Dendritic cell treated with granulocyte-macrophage colony-stimulating factor and Interleukin-4, amounts not matched to agents 40 ng/mL and 50 ng/mL, for 4 days (primary cell): ENCODE measurements at regions not wholly inside any gene's neighbourhood (a gene's known extent, or its start where the extent isn't known, plus 50 kb on each side); places are given as distances from the start of the nearest gene placed in this dataset.

Experiments used
- H3K27ac Mint-ChIP-seq: one replicate; pipeline ENCODE4 v1.8.0; 2022; ENCODE audit warnings: mild to moderate bottlenecking, mixed read lengths
- H3K27me3 Mint-ChIP-seq: one replicate; pipeline ENCODE4 v1.8.0; 2022; ENCODE audit warnings: mild to moderate bottlenecking, mixed read lengths
- H3K36me3 Mint-ChIP-seq: one replicate; pipeline ENCODE4 v1.8.0; 2022; ENCODE audit warnings: low read depth, mixed read lengths
- H3K4me1 Mint-ChIP-seq: one replicate; pipeline ENCODE4 v1.8.0; 2022; ENCODE audit warnings: low read depth, mixed read lengths
- H3K4me3 Mint-ChIP-seq: one replicate; pipeline ENCODE4 v1.8.0; 2022; ENCODE audit warnings: mild to moderate bottlenecking, moderate library complexity, mixed read lengths
- H3K9me3 Mint-ChIP-seq: one replicate; pipeline ENCODE4 v1.8.0; 2022; ENCODE audit warnings: mixed read lengths
- intact Hi-C: fragments of 100-400 bp; cut with micrococcal nuclease; formaldehyde crosslinking; loops from one replicate; pipeline ENCODE4 v1.15.0; 2022

GRCh38 chr5:57692582-57693487 is 210.2 kb upstream of the ACTBL2 start:
- Mint-ChIP-seq H3K9me3 (no peaks in the 10 kb centered on the region), H3K4me3 (no peak overlapping the region), H3K27me3 (no peaks in the 10 kb centered on the region), H3K36me3 (no peaks in the 10 kb centered on the region), H3K27ac (no peak overlapping the region), H3K4me1 (no peaks in the 10 kb centered on the region)
- intact Hi-C loops, result no loop called here

- intact Hi-C loops, result no loop called here
- Mint-ChIP-seq H3K9me3 (no peaks in the 10 kb centered on the region), H3K27ac (no peak overlapping the region), H3K27me3 (no peaks in the 10 kb centered on the region), H3K4me1 (no peaks in the 10 kb centered on the region), H3K36me3 (no peaks in the 10 kb centered on the region), H3K4me3 (no peak overlapping the region)
These were observed 208.1 kb upstream of the ACTBL2 start for GRCh38 chr5:57690724-57691123.

- Mint-ChIP-seq H3K27me3 (no peaks in the 10 kb centered on the region), H3K36me3 (no peaks in the 10 kb centered on the region), H3K27ac (no peak overlapping the region), H3K4me1 (no peaks in the 10 kb centered on the region), H3K9me3 (no peaks in the 10 kb centered on the region), H3K4me3 (no peak overlapping the region)
- intact Hi-C loops, result no loop called here
These were observed 205.0 kb upstream of the ACTBL2 start for GRCh38 chr5:57687596-57687995.

GRCh38 chr5:57685516-57686255 is 203.1 kb upstream of the ACTBL2 start:
- Mint-ChIP-seq H3K27ac (no peak overlapping the region), H3K27me3 (no peaks in the 10 kb centered on the region), H3K9me3 (no peaks in the 10 kb centered on the region), H3K4me1 (no peaks in the 10 kb centered on the region), H3K4me3 (no peak overlapping the region), H3K36me3 (no peaks in the 10 kb centered on the region)
- intact Hi-C loops, result no loop called here

- intact Hi-C loops, result no loop called here
- H3K27ac Mint-ChIP-seq, result no peak overlapping the region
- no peaks in the 10 kb centered on the region for H3K36me3 Mint-ChIP-seq
- H3K27me3 Mint-ChIP-seq, result no peaks in the 10 kb centered on the region
- H3K9me3 Mint-ChIP-seq, result no peaks in the 10 kb centered on the region
- H3K4me1 Mint-ChIP-seq, result no peaks in the 10 kb centered on the region
- no peak overlapping the region for H3K4me3 Mint-ChIP-seq
These were observed 201.7 kb upstream of the ACTBL2 start for GRCh38 chr5:57684299-57684702.

- no peak overlapping the region for H3K27ac Mint-ChIP-seq
- H3K9me3 Mint-ChIP-seq, result no peaks in the 10 kb centered on the region
- no peaks in the 10 kb centered on the region for H3K27me3 Mint-ChIP-seq
- intact Hi-C loops, result no loop called here
- H3K36me3 Mint-ChIP-seq, result no peaks in the 10 kb centered on the region
- H3K4me3 Mint-ChIP-seq, result no peak overlapping the region
- no peaks in the 10 kb centered on the region for H3K4me1 Mint-ChIP-seq
These were observed 200.5 kb upstream of the ACTBL2 start for GRCh38 chr5:57683036-57683630.

GRCh38 chr5:57681942-57682341 is 199.3 kb upstream of the ACTBL2 start:
- H3K9me3 Mint-ChIP-seq, result no peaks in the 10 kb centered on the region
- H3K4me3 Mint-ChIP-seq, result no peak overlapping the region
- no peaks in the 10 kb centered on the region for H3K27me3 Mint-ChIP-seq
- H3K27ac Mint-ChIP-seq, result no peak overlapping the region
- no peaks in the 10 kb centered on the region for H3K36me3 Mint-ChIP-seq
- intact Hi-C loops, result no loop called here
- H3K4me1 Mint-ChIP-seq, result no peaks in the 10 kb centered on the region

- intact Hi-C loops, result no loop called here
- H3K27me3 Mint-ChIP-seq, result no peaks in the 10 kb centered on the region
- no peaks in the 10 kb centered on the region for H3K36me3 Mint-ChIP-seq
- no peak overlapping the region for H3K27ac Mint-ChIP-seq
- no peak overlapping the region for H3K4me3 Mint-ChIP-seq
- no peaks in the 10 kb centered on the region for H3K9me3 Mint-ChIP-seq
- H3K4me1 Mint-ChIP-seq, result no peaks in the 10 kb centered on the region
These were observed 198.1 kb upstream of the ACTBL2 start for GRCh38 chr5:57680686-57681085.

GRCh38 chr5:57677235-57677634 is 194.6 kb upstream of the ACTBL2 start:
- intact Hi-C loops, result no loop called here
- no peaks in the 10 kb centered on the region for H3K36me3 Mint-ChIP-seq
- no peak overlapping the region for H3K4me3 Mint-ChIP-seq
- H3K9me3 Mint-ChIP-seq, result no peaks in the 10 kb centered on the region
- no peak overlapping the region for H3K27ac Mint-ChIP-seq
- no peaks in the 10 kb centered on the region for H3K4me1 Mint-ChIP-seq
- no peaks in the 10 kb centered on the region for H3K27me3 Mint-ChIP-seq

GRCh38 chr5:57676222-57677098 is 193.8 kb upstream of the ACTBL2 start:
- Mint-ChIP-seq H3K27ac (no peak overlapping the region), H3K36me3 (no peaks in the 10 kb centered on the region), H3K4me3 (no peak overlapping the region), H3K27me3 (no peaks in the 10 kb centered on the region), H3K4me1 (no peaks in the 10 kb centered on the region), H3K9me3 (no peaks in the 10 kb centered on the region)
- intact Hi-C loops, result no loop called here

GRCh38 chr5:57675236-57675635 is 192.6 kb upstream of the ACTBL2 start:
- no peaks in the 10 kb centered on the region for H3K9me3 Mint-ChIP-seq
- H3K27me3 Mint-ChIP-seq, result no peaks in the 10 kb centered on the region
- intact Hi-C loops, result no loop called here
- H3K4me1 Mint-ChIP-seq, result no peaks in the 10 kb centered on the region
- no peaks in the 10 kb centered on the region for H3K36me3 Mint-ChIP-seq
- no peak overlapping the region for H3K27ac Mint-ChIP-seq
- no peak overlapping the region for H3K4me3 Mint-ChIP-seq

GRCh38 chr5:57671371-57671770 is 188.8 kb upstream of the ACTBL2 start:
- intact Hi-C loops, result no loop called here
- no peaks in the 10 kb centered on the region for H3K9me3 Mint-ChIP-seq
- H3K27ac Mint-ChIP-seq, result no peak overlapping the region
- H3K4me1 Mint-ChIP-seq, result no peaks in the 10 kb centered on the region
- no peak overlapping the region for H3K4me3 Mint-ChIP-seq
- H3K36me3 Mint-ChIP-seq, result no peaks in the 10 kb centered on the region
- H3K27me3 Mint-ChIP-seq, result no peaks in the 10 kb centered on the region

GRCh38 chr5:57666582-57666981 is 184.0 kb upstream of the ACTBL2 start:
- H3K27ac Mint-ChIP-seq, result no peak overlapping the region
- no peak overlapping the region for H3K4me3 Mint-ChIP-seq
- intact Hi-C loops, result no loop called here
- H3K4me1 Mint-ChIP-seq, result peaks cover 14% of the 10 kb centered on the region
- no peaks in the 10 kb centered on the region for H3K36me3 Mint-ChIP-seq
- H3K9me3 Mint-ChIP-seq, result no peaks in the 10 kb centered on the region
- no peaks in the 10 kb centered on the region for H3K27me3 Mint-ChIP-seq
